HG03066 (cell line): ENCODE measurements at regions not wholly inside any gene's neighbourhood (a gene's known extent, or its start where the extent isn't known, plus 50 kb on each side); places are given as distances from the start of the nearest gene placed in this dataset.
"Not testable (repeated sequence)": the region's sequence is repeated elsewhere in the genome, so short reads cannot be mapped to it uniquely, and the experiment has no call there.

Experiments used
- ATAC-seq: cut with Tn5 transposase; IDR thresholded peaks from one replicate; pipeline ENCODE4 v1.9.1; 2021; ENCODE audit warnings: low read depth; ENCODE audit not compliant: unreplicated experiment

GRCh38 chr5:42989190-42989589, 50.9 kb downstream of the ANXA2R start:
- ATAC-seq, result no peak

GRCh38 chr5:42988568-42988967, 51.6 kb downstream of the ANXA2R start:
- no peak for ATAC-seq

- ATAC-seq, result no peak
Measured at GRCh38 chr5:42985129-42986037, 54.7 kb downstream of the ANXA2R start.

GRCh38 chr5:42984307-42984706, 55.8 kb downstream of the ANXA2R start:
- no peak for ATAC-seq

GRCh38 chr5:42982107-42982622, 58.0 kb downstream of the ANXA2R start:
- ATAC-seq, result no peak

GRCh38 chr5:42981417-42982106, 58.6 kb downstream of the ANXA2R start:
- not testable (repeated sequence) for ATAC-seq

- not testable (repeated sequence) for ATAC-seq
Measured at GRCh38 chr5:42981015-42981414, 59.1 kb downstream of the ANXA2R start.

- not testable (repeated sequence) for ATAC-seq
Measured at GRCh38 chr5:42980391-42980790, 59.7 kb downstream of the ANXA2R start.

GRCh38 chr5:42979242-42979641, 60.9 kb downstream of the ANXA2R start:
- not testable (repeated sequence) for ATAC-seq

- ATAC-seq, result no peak
Measured at GRCh38 chr5:42974536-42974935, 65.6 kb downstream of the ANXA2R start.

GRCh38 chr5:42970636-42971559, 69.2 kb downstream of the ANXA2R start:
- ATAC-seq, result no peak

GRCh38 chr5:42965934-42966333, 74.2 kb downstream of the ANXA2R start:
- ATAC-seq, result no peak

- ATAC-seq, result no peak
Measured at GRCh38 chr5:42963412-42963811, 76.7 kb downstream of the ANXA2R start.

GRCh38 chr5:42962124-42962523, 78.0 kb downstream of the ANXA2R start:
- no peak for ATAC-seq

- ATAC-seq, result no peak
Measured at GRCh38 chr5:42960506-42960905, 79.6 kb downstream of the ANXA2R start.

GRCh38 chr5:42956551-42956950, 83.6 kb downstream of the ANXA2R start:
- no peak for ATAC-seq

- no peak for ATAC-seq
Measured at GRCh38 chr5:42953041-42953440, 87.1 kb downstream of the ANXA2R start.

- ATAC-seq, result no peak
Measured at GRCh38 chr5:42952578-42952974, 87.5 kb downstream of the ANXA2R start.

- peak; percentile 31 for ATAC-seq
Measured at GRCh38 chr5:42951293-42951840, 88.8 kb downstream of the ANXA2R start.
